Urothelium cell line (cell line): ENCODE measurements at regions not wholly inside any gene's neighbourhood (a gene's known extent, or its start where the extent isn't known, plus 50 kb on each side); places are given as distances from the start of the nearest gene placed in this dataset.

Experiments used
- DNase-seq: peaks from one replicate; pipeline ENCODE4 v3.0.0; 2011; ENCODE audit warnings: low spot score, mixed read lengths
- FAIRE-seq: peaks from 2 replicates; lab custom pipeline; 2011; peaks lifted over from hg19 to GRCh38; lab: Jason Lieb, UNC

- FAIRE-seq, result no peak
- no peak for DNase-seq
Observed at GRCh38 chr6:146886587-146887446, 288.0 kb downstream of the ADGB start.

- no peak for FAIRE-seq
- no peak for DNase-seq
Observed at GRCh38 chr6:146887447-146888077, 288.8 kb downstream of the ADGB start.

- no peak for FAIRE-seq
- DNase-seq, result no peak
Observed at GRCh38 chr6:146889303-146889702, 290.5 kb downstream of the ADGB start.

GRCh38 chr6:146890172-146890571 is 291.4 kb downstream of the ADGB start:
- FAIRE-seq (no peak), DNase-seq (no peak)

- DNase-seq (no peak), FAIRE-seq (no peak)
Observed at GRCh38 chr6:146890644-146891434, 292.1 kb downstream of the ADGB start.

DNA sequence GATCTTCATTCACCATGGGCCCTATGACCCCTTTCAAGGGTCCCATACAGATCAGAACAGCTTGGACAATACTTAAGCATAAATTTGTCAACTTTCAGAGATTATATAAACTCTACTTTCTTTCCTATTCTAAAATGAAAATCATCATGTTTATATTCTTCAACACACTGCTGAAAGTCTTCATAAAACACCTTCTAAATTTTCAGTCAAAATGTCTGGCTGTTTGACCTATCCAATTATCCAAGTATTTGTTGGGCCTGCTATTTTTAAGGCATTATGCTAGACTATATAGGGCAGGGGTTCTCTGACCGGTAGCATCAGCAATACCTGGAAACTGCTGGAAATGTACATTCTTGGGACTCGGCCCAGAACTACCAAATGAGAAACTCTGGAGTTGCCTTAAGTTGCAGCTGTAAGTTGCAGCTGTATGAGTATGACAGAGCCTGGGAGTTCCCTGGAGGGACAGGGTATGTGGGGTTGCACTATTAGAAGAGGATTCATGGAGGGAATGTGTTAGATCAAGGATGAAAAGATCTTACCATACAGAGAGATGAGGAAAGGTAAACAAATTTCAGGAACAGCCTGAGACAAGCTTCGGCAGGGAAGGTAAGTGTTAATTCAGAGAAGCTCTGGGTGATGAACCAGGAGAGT is 293.0 kb downstream of the ADGB start:
- FAIRE-seq (no peak), DNase-seq (no peak)

- DNase-seq (no peak), FAIRE-seq (no peak)
Observed at GRCh38 chr6:146892283-146892612, 293.5 kb downstream of the ADGB start.

DNA sequence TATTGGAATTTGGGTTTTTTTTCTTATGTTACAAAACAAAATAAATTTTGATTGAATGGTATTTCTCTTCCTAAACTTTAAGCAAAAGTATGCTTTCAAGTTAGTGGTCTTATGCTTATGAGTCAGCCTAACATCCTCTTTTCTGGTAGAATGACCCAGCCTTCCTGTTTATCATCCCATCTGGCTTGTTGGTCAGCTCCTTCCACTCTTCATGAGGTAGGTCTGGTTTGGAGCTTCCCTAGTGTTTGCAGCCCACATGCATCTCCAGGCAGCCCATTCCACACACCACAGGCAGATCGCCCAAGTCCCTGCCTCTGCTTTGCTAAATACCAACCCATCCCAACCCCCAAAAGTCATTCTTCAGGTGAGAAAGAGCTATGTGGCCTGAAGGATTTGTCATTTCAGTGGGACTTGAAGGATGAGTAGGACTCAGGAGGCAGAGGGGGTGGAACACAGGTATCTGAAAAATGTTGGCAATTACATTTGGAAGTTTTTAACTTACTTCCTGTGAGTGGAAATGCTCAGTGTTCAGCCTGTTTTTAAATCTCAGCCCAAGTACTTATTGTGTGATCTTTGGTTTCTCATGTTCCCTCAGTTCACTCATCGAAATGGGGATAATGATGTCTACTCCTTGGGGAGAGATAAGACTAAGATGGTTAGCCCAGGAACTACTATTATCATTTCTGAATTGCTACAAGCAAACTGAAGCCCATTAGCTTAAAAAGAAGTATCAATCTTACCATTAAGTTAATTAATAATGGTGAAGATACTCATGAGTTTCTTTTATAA is 294.0 kb downstream of the ADGB start:
- FAIRE-seq, result no peak

GRCh38 chr6:146893690-146894089 is 294.9 kb downstream of the ADGB start:
- DNase-seq (no peak), FAIRE-seq (no peak)

More for the DNA sequence above, 294.0 kb downstream of the ADGB start:
- peak; percentile 37 for DNase-seq

DNA sequence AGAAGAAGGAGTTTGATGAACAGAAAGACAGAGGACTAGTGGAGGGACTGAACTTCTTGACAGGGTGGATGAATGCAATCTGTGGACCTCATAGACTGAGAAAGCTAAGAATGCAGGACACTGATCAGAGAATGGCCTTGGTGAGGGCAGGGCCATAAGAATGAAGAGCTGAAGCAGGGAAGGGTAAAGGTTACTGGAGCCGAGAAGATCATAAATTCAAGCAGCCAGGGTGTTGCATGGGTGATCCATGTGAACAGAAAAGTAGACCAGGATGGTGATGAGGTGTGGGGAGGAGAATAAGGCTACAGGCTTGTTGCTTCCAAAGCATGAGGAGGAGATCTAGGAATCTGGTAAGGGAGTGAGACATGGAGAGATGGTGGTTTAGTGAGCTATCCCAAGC is 295.9 kb downstream of the ADGB start:
- FAIRE-seq (no peak), DNase-seq (no peak)

DNA sequence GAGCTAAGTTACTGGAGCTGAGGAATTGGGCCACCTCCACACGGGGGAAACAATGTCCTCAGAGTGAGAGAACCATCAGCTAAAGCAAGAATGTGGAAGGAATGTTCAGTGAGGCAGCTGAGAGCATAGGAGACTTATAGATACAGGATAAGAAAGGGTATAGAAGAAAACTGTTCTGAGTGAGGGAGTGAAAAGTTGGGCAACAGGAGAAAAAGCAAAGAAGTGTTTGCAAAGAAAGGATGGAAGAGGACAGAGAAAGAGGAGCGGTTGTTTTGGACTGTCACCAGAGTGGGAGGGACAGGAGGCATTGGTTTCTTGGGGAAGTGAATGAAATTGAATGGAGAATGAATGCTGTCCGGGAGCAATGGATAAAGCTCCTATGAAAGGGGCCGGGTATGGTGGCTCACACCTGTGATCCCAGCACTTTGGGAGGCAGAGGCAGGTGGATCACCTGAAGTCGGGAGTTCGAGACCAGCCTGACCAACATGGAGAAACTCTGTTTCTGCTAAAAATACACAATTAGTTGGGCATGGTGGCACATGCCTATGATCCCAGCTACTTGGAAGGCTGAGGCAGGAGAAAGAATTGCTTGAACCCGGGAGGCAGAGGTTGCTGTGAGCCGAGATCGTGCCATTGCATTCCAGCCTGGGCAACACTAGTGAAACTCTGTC is 296.5 kb downstream of the ADGB start:
- no peak for DNase-seq
- no peak for FAIRE-seq

DNA sequence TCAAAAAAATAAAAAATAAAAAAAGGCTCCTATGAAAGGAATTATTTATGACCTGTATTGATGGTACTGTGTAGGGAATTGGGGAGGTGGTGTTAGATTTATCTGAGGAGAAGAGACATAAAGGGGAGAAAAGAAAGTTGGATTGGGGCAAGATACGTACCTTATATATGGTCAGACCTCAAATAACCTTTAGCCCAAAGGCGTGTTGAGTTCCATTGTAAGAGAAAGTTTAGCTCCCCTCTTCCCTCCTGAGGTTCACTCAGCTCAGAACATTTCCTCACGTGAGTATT is 296.9 kb downstream of the ADGB start:
- FAIRE-seq (no peak), DNase-seq (no peak)

- DNase-seq (no peak), FAIRE-seq (no peak)
Observed at GRCh38 chr6:146896062-146896813, 297.5 kb downstream of the ADGB start.

GRCh38 chr6:146896960-146897701 is 298.4 kb downstream of the ADGB start:
- FAIRE-seq (no peak), DNase-seq (no peak)

DNA sequence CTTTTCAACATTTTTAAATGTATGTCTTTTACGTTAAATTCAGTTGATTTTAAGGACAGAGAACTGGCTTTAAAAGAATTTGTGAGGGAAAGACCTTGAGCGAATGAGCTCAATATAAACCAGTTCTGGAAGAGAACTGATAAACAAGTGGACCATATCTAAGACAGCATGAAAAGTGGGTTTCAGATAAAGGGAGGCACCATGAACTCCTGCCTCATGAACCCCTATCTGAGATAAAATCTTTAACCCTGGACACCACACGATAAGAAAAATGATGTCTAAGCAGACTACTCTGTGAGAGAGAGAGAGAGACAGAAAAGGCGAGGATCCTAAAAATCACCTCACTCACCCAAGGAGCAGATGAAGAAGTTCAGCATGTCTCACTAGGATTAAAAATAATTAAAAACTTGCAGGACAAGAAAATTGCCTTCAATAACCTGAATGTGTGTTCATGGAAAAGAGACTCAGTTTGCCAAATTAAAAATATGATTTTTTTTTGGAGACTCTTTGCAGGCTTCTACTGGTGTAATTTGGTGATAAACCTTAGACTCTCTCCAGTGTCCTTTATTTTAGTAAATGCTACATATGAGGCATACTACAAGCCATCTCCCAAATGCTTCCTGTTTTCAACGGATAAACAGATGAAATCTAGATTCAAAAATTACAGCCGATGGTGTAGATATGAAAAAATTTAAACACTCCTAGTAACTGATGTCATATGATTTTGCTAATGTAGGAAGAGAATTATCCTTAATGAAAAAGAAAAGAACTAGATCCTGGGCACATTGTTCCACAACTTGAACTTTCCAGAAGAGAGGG is 299.5 kb downstream of the ADGB start:
- DNase-seq (no peak), FAIRE-seq (no peak)

- no peak for DNase-seq
- FAIRE-seq, result no peak
Observed at GRCh38 chr6:146898888-146899227, 300.1 kb downstream of the ADGB start.

DNA sequence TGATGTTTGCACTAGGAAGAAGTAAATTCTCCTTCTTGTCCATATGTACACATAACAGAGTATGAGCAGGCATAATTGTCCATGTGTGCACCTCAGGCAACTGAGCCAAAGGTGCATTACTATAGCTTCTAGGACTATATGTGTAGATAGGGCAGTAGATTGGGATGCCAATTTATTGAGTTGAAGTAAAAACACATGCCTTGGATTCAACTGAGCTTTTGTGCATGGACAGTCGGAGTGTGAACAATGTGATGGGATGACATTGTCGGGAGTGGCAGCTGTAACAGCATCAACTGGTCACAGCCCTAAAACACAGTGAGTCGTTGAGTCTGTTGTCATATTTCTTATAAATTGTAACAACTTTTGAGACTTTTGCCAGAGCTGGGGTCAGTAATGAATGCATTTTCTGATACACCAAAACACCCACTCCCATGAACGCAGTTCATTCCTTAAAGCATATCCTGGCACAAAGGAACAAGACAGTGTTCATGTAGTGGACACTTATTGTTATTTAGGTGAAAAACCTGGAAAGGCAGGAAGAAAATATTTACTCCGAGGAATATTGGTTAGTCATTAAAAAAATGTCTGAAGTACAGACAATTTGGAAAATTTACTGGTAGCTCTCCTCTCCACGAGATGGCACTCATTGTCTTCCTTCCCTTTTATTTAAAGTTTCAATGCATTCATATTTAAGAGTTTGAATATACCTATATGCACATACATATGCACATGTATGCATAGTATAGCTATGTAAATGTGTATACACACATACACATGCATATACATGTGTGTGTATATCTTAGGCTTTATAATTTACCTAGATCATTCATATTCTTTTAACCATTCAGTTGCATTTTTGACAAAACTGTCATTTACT is 302.0 kb upstream of the STXBP5 start:
- DNase-seq (no peak), FAIRE-seq (no peak)
